SK-N-SH (cell line): ENCODE measurements at regions not wholly inside any gene's neighbourhood (a gene's known extent, or its start where the extent isn't known, plus 50 kb on each side); places are given as distances from the start of the nearest gene placed in this dataset.

Experiments used
- CTCF ChIA-PET: fragments of 300-600, 350-600 bp; formaldehyde crosslinking; extraction: SDS; loops from one replicate; lab custom pipeline; 2021; lab: Yijun Ruan, JAX
- POLR2A ChIA-PET: fragments of 350-600 bp; sonication (Branson Sonifier 250); formaldehyde crosslinking; extraction: SDS; loops from one replicate; lab custom pipeline; 2020; ENCODE audit warnings: antibody characterized with exemption, inconsistent platforms; lab: Yijun Ruan, JAX
- DNase-seq: peaks from one replicate; pipeline ENCODE4 v3.0.0; 2012
- H2AFZ ChIP-seq: fragments of 200-600 bp; sonication (generic); 2 replicates; pipeline ENCODE4 v1.8.1; 2016; ENCODE audit warnings: antibody characterized with exemption, mild to moderate bottlenecking, low read depth
- H3F3A ChIP-seq: fragments of 200-600 bp; sonication (generic); replicated peaks from 2 replicates; pipeline ENCODE3; 2016; ENCODE audit warnings: antibody characterized with exemption, mild to moderate bottlenecking; ENCODE audit not compliant: insufficient read depth
- H3K27ac ChIP-seq, 2 experiments: fragments of 200-500 bp in 1 of 2; fragments of 200-600 bp in 1 of 2; sonication (Bioruptor generic) in 1 of 2; sonication (generic), shearing (Covaris generic) in 1 of 2; 2 replicates each; pipeline versions ENCODE4 v1.5.1 to v1.6.1; 2014 to 2016; ENCODE audit warnings: low read depth in 2 of 2, inconsistent platforms in 1 of 2, low read length in 1 of 2, mild to moderate bottlenecking in 1 of 2, mixed read lengths in 1 of 2
- H3K27me3 ChIP-seq: fragments of 200-600 bp; sonication (generic), shearing (Covaris generic); 2 replicates; pipeline ENCODE4 v1.6.1; 2016; ENCODE audit warnings: mixed run types; ENCODE audit not compliant: insufficient read depth
- H3K36me3 ChIP-seq, 2 experiments: fragments of 200-500 bp in 1 of 2; fragments of 200-600 bp in 1 of 2; sonication (Bioruptor generic) in 1 of 2; sonication (generic) in 1 of 2; replicated peaks in 1 of 2; 2 replicates each; pipeline versions ENCODE3 to v1.5.1; 2014 to 2016; ENCODE audit warnings: low read length in 1 of 2, mild to moderate bottlenecking in 1 of 2; ENCODE audit not compliant: insufficient read depth in 2 of 2, control insufficient read depth in 1 of 2
- H3K4me1 ChIP-seq, 2 experiments: fragments of 200-500 bp in 1 of 2; fragments of 200-600 bp in 1 of 2; sonication (Bioruptor generic) in 1 of 2; sonication (generic), shearing (Covaris generic) in 1 of 2; 2 replicates each; pipeline versions ENCODE4 v1.5.1 to v1.6.1; 2014 to 2016; ENCODE audit warnings: low read depth in 1 of 2, low read length in 1 of 2, mixed run types in 1 of 2; ENCODE audit not compliant: insufficient read depth in 2 of 2, control insufficient read depth in 1 of 2
- H3K4me2 ChIP-seq: fragments of 200-600 bp; sonication (generic), shearing (Covaris generic); 2 replicates; pipeline ENCODE4 v1.6.1; 2017; ENCODE audit warnings: mixed run types
- H3K4me3 ChIP-seq, 2 experiments: fragments of 200-500 bp in 1 of 2; fragments of 200-600 bp in 1 of 2; sonication (Bioruptor generic) in 1 of 2; sonication (generic), shearing (Covaris generic) in 1 of 2; 2 replicates each; pipeline versions ENCODE4 v1.5.1 to v1.8.1; 2014 to 2016; ENCODE audit warnings: low read depth in 2 of 2, inconsistent platforms in 1 of 2, low read length in 1 of 2, mild to moderate bottlenecking in 1 of 2, mixed read lengths in 1 of 2, moderate library complexity in 1 of 2
- H3K79me2 ChIP-seq: fragments of 200-600 bp; sonication (generic); 2 replicates; pipeline ENCODE4 v1.8.1; 2017; ENCODE audit warnings: mild to moderate bottlenecking; ENCODE audit not compliant: insufficient read depth
- H3K9ac ChIP-seq: fragments of 200-600 bp; sonication (generic); 2 replicates; pipeline ENCODE4 v1.6.1; 2017; ENCODE audit warnings: mixed run types
- H3K9me2 ChIP-seq: fragments of 200-600 bp; sonication (generic); 2 replicates; pipeline ENCODE4 v1.6.1; 2017; ENCODE audit warnings: mixed run types
- H3K9me3 ChIP-seq: fragments of 200-600 bp; sonication (generic); 2 replicates; pipeline ENCODE4 v1.6.1; 2017; ENCODE audit warnings: mixed run types, mild to moderate bottlenecking, moderate library complexity
- H4K20me1 ChIP-seq: fragments of 200-600 bp; sonication (generic); 2 replicates; pipeline ENCODE4 v1.6.1; 2017; ENCODE audit warnings: mild to moderate bottlenecking, mixed run types; ENCODE audit not compliant: insufficient read depth
- EP300 ChIP-seq, 2 experiments: IDR thresholded peaks; 2 replicates each; pipeline versions ENCODE4 v1.4.0 to v1.6.1; 2012; ENCODE audit warnings: borderline replicate concordance in 1 of 2, low read depth in 1 of 2, low read length in 1 of 2
- EZH2phosphoT487 ChIP-seq: fragments of 200-600 bp; sonication (generic); IDR thresholded peaks from 2 replicates; pipeline ENCODE4 v1.6.1; 2017; ENCODE audit warnings: low read depth, mixed run types, mild to moderate bottlenecking, antibody characterized with exemption, moderate library complexity, borderline replicate concordance
- FOSL2 ChIP-seq: IDR thresholded peaks from 2 replicates; pipeline ENCODE4 v1.4.0; 2012; ENCODE audit warnings: low read depth, mild to moderate bottlenecking, moderate library complexity, borderline replicate concordance
- FOXM1 ChIP-seq: IDR thresholded peaks from 2 replicates; pipeline ENCODE4 v1.4.0; 2012; ENCODE audit warnings: low read depth, mild to moderate bottlenecking
- GABPA ChIP-seq: IDR thresholded peaks from 2 replicates; pipeline ENCODE4 v1.4.0; 2012; ENCODE audit warnings: low read depth, mild to moderate bottlenecking
- GATA2 ChIP-seq: sonication (generic); formaldehyde crosslinking; IDR thresholded peaks from 2 replicates; pipeline ENCODE4 v1.5.0; 2020; ENCODE audit warnings: mild to moderate bottlenecking, missing genetic modification reagents
- JUND ChIP-seq: IDR thresholded peaks from 2 replicates; pipeline ENCODE4 v1.4.0; 2012
- MEF2A ChIP-seq: IDR thresholded peaks from 2 replicates; pipeline ENCODE4 v1.4.0; 2012; ENCODE audit warnings: low read depth, borderline replicate concordance
- MXI1 ChIP-seq: IDR thresholded peaks from 2 replicates; pipeline ENCODE4 v1.6.1; 2012; ENCODE audit warnings: mild to moderate bottlenecking, low read depth, low read length, improper control_type of control experiment
- NRF1 ChIP-seq: IDR thresholded peaks from 2 replicates; pipeline ENCODE4 v1.6.1; 2012; ENCODE audit warnings: low read depth, mild to moderate bottlenecking, low read length
- POLR2AphosphoS5 ChIP-seq: IDR thresholded peaks from 2 replicates; pipeline ENCODE4 v1.6.1; 2012; ENCODE audit warnings: low read depth, low read length
- RCOR1 ChIP-seq: fragments of 150-350 bp; IDR thresholded peaks from 2 replicates; pipeline ENCODE4 v1.6.1; 2017; ENCODE audit warnings: antibody characterized with exemption, low read length
- RFX5 ChIP-seq: IDR thresholded peaks from 2 replicates; pipeline ENCODE4 v1.6.1; 2012; ENCODE audit warnings: mild to moderate bottlenecking, improper control_type of control experiment, low read length
- TEAD4 ChIP-seq: IDR thresholded peaks from 2 replicates; pipeline ENCODE4 v1.4.0; 2012; ENCODE audit warnings: mild to moderate bottlenecking, borderline replicate concordance; ENCODE audit not compliant: insufficient read depth
- USF2 ChIP-seq: fragments of 150-350 bp; IDR thresholded peaks from 2 replicates; pipeline ENCODE4 v1.6.1; 2017; ENCODE audit warnings: antibody characterized with exemption, low read length, low read depth, borderline replicate concordance
- YY1 ChIP-seq: IDR thresholded peaks from 2 replicates; pipeline ENCODE4 v1.4.0; 2012; ENCODE audit warnings: low read depth, mild to moderate bottlenecking
- WGBS: methylation state at CpG from one replicate; pipeline ENCODE4 v1.1.6; 2017; ENCODE audit warnings: low lambda C conversion rate; 5-methylcytosine and 5-hydroxymethylcytosine counted together
- TF ChIP-seq, protein P1 (sequence below): fragments of 150-350 bp; IDR thresholded peaks from 2 replicates; pipeline ENCODE4 v1.6.1; 2016; ENCODE audit warnings: mild to moderate bottlenecking, low read depth, low read length
- TF ChIP-seq, protein P2 (sequence below): IDR thresholded peaks from 2 replicates; pipeline ENCODE4 v1.4.0; 2012; ENCODE audit warnings: low read depth
- TF ChIP-seq, protein P3 (sequence below): fragments of 200-600 bp; sonication (generic); IDR thresholded peaks from 2 replicates; pipeline ENCODE4 v1.6.1; 2017; ENCODE audit warnings: antibody characterized with exemption, mild to moderate bottlenecking, moderate library complexity
- TF ChIP-seq, protein P4 (sequence below): IDR thresholded peaks from 2 replicates; pipeline ENCODE4 v1.4.0; 2012; ENCODE audit warnings: low read depth, borderline replicate concordance

DNA sequence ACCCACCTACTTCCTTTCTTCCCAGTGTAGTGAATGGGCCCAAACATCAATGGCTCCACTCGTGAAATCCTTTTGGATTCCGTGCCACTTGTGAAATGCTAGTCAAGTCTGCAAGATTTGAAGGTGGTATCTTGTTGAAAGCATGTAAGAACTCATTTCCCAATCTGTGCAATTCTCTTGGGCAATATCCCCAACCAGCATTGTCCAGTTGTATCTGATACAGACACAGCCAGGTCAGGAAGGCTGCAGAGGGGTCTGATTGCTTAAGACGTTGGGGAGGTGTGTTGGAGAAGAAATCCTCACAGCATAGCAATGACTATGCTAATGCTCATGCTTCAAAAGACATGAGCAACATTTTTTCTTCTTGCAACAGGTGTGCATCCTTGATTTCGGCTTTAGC, 164.8 kb downstream of the VEGFC start:
- POLR2A ChIA-PET, result no interaction called here
- Histone ChIP-seq H3K9ac (no peak overlapping the region), H3K4me3 (no peak overlapping the region), H3K27ac (no peak overlapping the region), H3K9me3 (no peaks in the 10 kb centered on the region), H3K27me3 (no peaks in the 10 kb centered on the region; the same call in 1 of the 2 replicates)
- 18% methylated on average over 4 of the region's 4 CpGs for WGBS
- TF ChIP-seq GATA2 (CRISPR knock-in tag) (no peak), FOSL2 (no peak), MXI1 (no peak), FOXM1 (no peak), YY1 (no peak), EZH2phosphoT487 (no peak), MEF2A (no peak), EP300 (IDR thresholded peaks at IDR 0.05; ENCODE audit: borderline replicate concordance in 1 of 2, low read depth in 1 of 2, low read length in 1 of 2) (no peak), GABPA (no peak), RCOR1 (no peak)
- TF ChIP-seq, protein P1, sequence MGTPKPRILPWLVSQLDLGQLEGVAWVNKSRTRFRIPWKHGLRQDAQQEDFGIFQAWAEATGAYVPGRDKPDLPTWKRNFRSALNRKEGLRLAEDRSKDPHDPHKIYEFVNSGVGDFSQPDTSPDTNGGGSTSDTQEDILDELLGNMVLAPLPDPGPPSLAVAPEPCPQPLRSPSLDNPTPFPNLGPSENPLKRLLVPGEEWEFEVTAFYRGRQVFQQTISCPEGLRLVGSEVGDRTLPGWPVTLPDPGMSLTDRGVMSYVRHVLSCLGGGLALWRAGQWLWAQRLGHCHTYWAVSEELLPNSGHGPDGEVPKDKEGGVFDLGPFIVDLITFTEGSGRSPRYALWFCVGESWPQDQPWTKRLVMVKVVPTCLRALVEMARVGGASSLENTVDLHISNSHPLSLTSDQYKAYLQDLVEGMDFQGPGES, result no peak
- TF ChIP-seq, protein P2, sequence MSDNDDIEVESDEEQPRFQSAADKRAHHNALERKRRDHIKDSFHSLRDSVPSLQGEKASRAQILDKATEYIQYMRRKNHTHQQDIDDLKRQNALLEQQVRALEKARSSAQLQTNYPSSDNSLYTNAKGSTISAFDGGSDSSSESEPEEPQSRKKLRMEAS, result no peak
- TF ChIP-seq, all 33 proteins: peak for 0
- H3K79me2 ChIP-seq, result no peaks in the 10 kb centered on the region
- CTCF ChIA-PET, result no interaction called here
- no peaks in the 10 kb centered on the region for H3K4me1 ChIP-seq
- H3K36me3 ChIP-seq, result no peaks in the 10 kb centered on the region
- H2AFZ ChIP-seq, result no peak overlapping the region
- no peaks in the 10 kb centered on the region for H4K20me1 ChIP-seq
- H3K9me2 ChIP-seq, result no peaks in the 10 kb centered on the region
- DNase-seq, result no peak
- no peaks in the 10 kb centered on the region for H3F3A ChIP-seq
- H3K4me2 ChIP-seq, result no peak overlapping the region

DNA sequence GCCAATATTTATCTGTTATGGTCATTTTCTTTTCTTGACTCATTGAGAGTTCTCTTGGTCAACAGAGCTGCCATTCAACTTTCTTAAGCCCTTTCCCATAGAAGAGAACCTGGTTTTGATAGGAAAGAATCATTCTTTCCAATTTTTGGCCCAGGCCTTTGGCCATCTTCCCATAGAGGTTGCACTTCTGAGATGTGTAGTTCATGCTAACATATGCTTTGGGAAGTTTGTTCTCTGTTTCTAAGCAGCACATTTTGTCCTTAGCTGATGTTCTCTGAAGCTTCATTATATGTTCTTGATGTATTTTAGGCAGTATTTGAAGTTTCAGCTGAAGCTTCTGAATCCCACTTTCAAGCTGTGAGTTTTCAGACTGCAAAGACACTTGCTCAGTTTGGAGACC, 161.1 kb downstream of the VEGFC start:
- no peak for DNase-seq
- Histone ChIP-seq H3F3A (no peaks in the 10 kb centered on the region), H3K9ac (no peak overlapping the region), H3K27ac (no peak overlapping the region), H3K79me2 (no peaks in the 10 kb centered on the region), H3K4me3 (no peak overlapping the region), H2AFZ (no peak overlapping the region), H4K20me1 (no peaks in the 10 kb centered on the region), H3K9me2 (no peaks in the 10 kb centered on the region), H3K9me3 (no peaks in the 10 kb centered on the region), H3K4me1 (peaks cover 0 to 7% of the 10 kb centered on the region in 2 experiments; a peak in 1 of 4 replicates), H3K4me2 (no peak overlapping the region), H3K36me3 (no peaks in the 10 kb centered on the region), H3K27me3 (no peaks in the 10 kb centered on the region)
- ChIA-PET POLR2A (no interaction called here), CTCF (no interaction called here)
- TF ChIP-seq USF2 (no peak), EZH2phosphoT487 (no peak), YY1 (no peak), RFX5 (no peak), JUND (no peak), POLR2AphosphoS5 (no peak), GABPA (no peak), TEAD4 (no peak), NRF1 (no peak), FOSL2 (no peak), MEF2A (no peak), MXI1 (no peak)
- TF ChIP-seq, protein P2, result no peak
- TF ChIP-seq, protein P3, sequence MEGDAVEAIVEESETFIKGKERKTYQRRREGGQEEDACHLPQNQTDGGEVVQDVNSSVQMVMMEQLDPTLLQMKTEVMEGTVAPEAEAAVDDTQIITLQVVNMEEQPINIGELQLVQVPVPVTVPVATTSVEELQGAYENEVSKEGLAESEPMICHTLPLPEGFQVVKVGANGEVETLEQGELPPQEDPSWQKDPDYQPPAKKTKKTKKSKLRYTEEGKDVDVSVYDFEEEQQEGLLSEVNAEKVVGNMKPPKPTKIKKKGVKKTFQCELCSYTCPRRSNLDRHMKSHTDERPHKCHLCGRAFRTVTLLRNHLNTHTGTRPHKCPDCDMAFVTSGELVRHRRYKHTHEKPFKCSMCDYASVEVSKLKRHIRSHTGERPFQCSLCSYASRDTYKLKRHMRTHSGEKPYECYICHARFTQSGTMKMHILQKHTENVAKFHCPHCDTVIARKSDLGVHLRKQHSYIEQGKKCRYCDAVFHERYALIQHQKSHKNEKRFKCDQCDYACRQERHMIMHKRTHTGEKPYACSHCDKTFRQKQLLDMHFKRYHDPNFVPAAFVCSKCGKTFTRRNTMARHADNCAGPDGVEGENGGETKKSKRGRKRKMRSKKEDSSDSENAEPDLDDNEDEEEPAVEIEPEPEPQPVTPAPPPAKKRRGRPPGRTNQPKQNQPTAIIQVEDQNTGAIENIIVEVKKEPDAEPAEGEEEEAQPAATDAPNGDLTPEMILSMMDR, result no peak
- TF ChIP-seq, protein P4, sequence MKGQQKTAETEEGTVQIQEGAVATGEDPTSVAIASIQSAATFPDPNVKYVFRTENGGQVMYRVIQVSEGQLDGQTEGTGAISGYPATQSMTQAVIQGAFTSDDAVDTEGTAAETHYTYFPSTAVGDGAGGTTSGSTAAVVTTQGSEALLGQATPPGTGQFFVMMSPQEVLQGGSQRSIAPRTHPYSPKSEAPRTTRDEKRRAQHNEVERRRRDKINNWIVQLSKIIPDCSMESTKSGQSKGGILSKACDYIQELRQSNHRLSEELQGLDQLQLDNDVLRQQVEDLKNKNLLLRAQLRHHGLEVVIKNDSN, result no peak
